ENCODE measurements at regions not wholly inside any gene's neighbourhood (a gene's known extent, or its start where the extent isn't known, plus 50 kb on each side); places are given as distances from the start of the nearest gene placed in this dataset.
A peak's percentile ranks its signal among the peaks of the same experiment; 100 is the strongest.
"Not testable (repeated sequence)": the region's sequence is repeated elsewhere in the genome, so short reads cannot be mapped to it uniquely, and the experiment has no call there.

DNA sequence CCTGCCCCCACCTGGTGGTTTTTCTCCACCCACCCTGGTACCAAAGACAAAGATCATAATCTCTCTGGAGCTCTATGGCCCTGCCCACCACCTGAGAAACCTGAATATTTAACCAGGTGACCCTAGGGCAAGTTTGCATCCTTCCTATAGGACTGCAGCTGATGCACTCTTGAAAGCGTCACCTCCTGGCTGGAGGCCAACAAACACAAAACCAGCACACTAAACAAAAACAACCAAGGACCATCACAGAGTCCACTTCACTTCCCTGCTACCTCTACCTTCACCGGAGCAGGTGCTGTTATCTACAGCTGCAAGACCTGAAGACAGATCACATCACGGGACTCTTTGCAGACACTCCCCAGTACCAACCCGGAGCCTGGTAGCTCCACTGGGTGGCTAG, 296.7 kb upstream of the FGF13 start:
- no peak overlapping the region for H3K9ac ChIP-seq (ENCODE audit: extremely low read depth, insufficient read length, low read length)
- H4K5ac ChIP-seq (ENCODE audit: insufficient read length, low read depth, low read length) = no peak overlapping the region
- H2BK5ac ChIP-seq (ENCODE audit: insufficient read length, low read length) = no peak overlapping the region
- no peak overlapping the region for H2AK5ac ChIP-seq (ENCODE audit: insufficient read length, low read length)
- H2BK20ac ChIP-seq (ENCODE audit: low read depth, low read length, poor library complexity, severe bottlenecking) = no peak overlapping the region
- no peaks in the 10 kb centered on the region for H3K27me3 ChIP-seq (ENCODE audit: insufficient read depth, low read length)
- no peak overlapping the region for H3T11ph ChIP-seq (ENCODE audit: low read length)
- no peak overlapping the region for H2BK120ac ChIP-seq (ENCODE audit: low read depth, low read length, poor library complexity, severe bottlenecking)
- no peak overlapping the region for H3K56ac ChIP-seq (ENCODE audit: insufficient read length, low read depth, low read length)
- TF ChIP-seq, protein P1, sequence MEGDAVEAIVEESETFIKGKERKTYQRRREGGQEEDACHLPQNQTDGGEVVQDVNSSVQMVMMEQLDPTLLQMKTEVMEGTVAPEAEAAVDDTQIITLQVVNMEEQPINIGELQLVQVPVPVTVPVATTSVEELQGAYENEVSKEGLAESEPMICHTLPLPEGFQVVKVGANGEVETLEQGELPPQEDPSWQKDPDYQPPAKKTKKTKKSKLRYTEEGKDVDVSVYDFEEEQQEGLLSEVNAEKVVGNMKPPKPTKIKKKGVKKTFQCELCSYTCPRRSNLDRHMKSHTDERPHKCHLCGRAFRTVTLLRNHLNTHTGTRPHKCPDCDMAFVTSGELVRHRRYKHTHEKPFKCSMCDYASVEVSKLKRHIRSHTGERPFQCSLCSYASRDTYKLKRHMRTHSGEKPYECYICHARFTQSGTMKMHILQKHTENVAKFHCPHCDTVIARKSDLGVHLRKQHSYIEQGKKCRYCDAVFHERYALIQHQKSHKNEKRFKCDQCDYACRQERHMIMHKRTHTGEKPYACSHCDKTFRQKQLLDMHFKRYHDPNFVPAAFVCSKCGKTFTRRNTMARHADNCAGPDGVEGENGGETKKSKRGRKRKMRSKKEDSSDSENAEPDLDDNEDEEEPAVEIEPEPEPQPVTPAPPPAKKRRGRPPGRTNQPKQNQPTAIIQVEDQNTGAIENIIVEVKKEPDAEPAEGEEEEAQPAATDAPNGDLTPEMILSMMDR (conservative IDR thresholded peaks at IDR 0.05) = no peak
- Mint-ChIP-seq H3K27ac (peak overlapping the region in 1 of 3 experiments; percentile 58; a peak in 3 of 7 replicates), H3K4me1 (peaks cover 8 to 11% of the 10 kb centered on the region in 2 experiments), H3K9me3 (peaks cover 12 to 62% of the 10 kb centered on the region in 2 experiments; a peak in 4 of 5 replicates), H3K36me3 (ENCODE audit: insufficient read depth in 1 of 3, low read depth in 3 of 3) (peaks cover 6 to 11% (median 10%) of the 10 kb centered on the region in 3 experiments; a peak in 5 of 7 replicates), H3K27me3 (ENCODE audit: low read depth) (no peaks in the 10 kb centered on the region), H3K4me3 (no peak overlapping the region)
- no peak overlapping the region for H2AFZ ChIP-seq (ENCODE audit: low read length)
- H4K91ac ChIP-seq (ENCODE audit: insufficient read length, low read depth, low read length) = no peak overlapping the region
- no peak overlapping the region for H2BK15ac ChIP-seq (ENCODE audit: low read depth, low read length)
- H3K79me2 ChIP-seq (ENCODE audit: insufficient read depth, low read length) = no peaks in the 10 kb centered on the region
- H3K23ac ChIP-seq (ENCODE audit: insufficient read length, low read depth, low read length) = no peak overlapping the region
- no peak overlapping the region for H3K18ac ChIP-seq (ENCODE audit: insufficient read length, low read depth, low read length)
- WGBS (ENCODE audit: extremely low coverage, insufficient read length, low lambda C conversion rate) = no CpG with 5 or more reads among the region's 4 CpGs
- no peaks in the 10 kb centered on the region for H4K20me1 ChIP-seq (ENCODE audit: control insufficient read depth, insufficient read depth, insufficient read length)
- DNase-seq = no peak
- no peak overlapping the region for H3K27ac ChIP-seq (ENCODE audit: insufficient read length, low read depth, low read length)
- no peaks in the 10 kb centered on the region for H3K23me2 ChIP-seq (ENCODE audit: insufficient read length, low read depth, low read length, poor library complexity, severe bottlenecking)
- H4K8ac ChIP-seq (replicated peaks; ENCODE audit: insufficient read length, low read depth, low read length) = no peak overlapping the region
- no peaks in the 10 kb centered on the region for H3K9me3 ChIP-seq (ENCODE audit: control insufficient read depth, low read depth, low read length)
- H3K14ac ChIP-seq (ENCODE audit: insufficient read depth, low read length) = no peak overlapping the region
- H3K4me2 ChIP-seq (ENCODE audit: insufficient read depth, insufficient read length, low read length) = no peak overlapping the region
- no peak overlapping the region for H2BK12ac ChIP-seq (ENCODE audit: insufficient read length, low read depth, low read length)
- no peak overlapping the region for H3K4ac ChIP-seq (ENCODE audit: low read depth, low read length)
- H3K79me1 ChIP-seq (ENCODE audit: insufficient read depth, low read depth, low read length, poor library complexity, severe bottlenecking) = no peaks in the 10 kb centered on the region
- H3K4me1 ChIP-seq (ENCODE audit: insufficient read depth, low read length) = no peaks in the 10 kb centered on the region

DNA sequence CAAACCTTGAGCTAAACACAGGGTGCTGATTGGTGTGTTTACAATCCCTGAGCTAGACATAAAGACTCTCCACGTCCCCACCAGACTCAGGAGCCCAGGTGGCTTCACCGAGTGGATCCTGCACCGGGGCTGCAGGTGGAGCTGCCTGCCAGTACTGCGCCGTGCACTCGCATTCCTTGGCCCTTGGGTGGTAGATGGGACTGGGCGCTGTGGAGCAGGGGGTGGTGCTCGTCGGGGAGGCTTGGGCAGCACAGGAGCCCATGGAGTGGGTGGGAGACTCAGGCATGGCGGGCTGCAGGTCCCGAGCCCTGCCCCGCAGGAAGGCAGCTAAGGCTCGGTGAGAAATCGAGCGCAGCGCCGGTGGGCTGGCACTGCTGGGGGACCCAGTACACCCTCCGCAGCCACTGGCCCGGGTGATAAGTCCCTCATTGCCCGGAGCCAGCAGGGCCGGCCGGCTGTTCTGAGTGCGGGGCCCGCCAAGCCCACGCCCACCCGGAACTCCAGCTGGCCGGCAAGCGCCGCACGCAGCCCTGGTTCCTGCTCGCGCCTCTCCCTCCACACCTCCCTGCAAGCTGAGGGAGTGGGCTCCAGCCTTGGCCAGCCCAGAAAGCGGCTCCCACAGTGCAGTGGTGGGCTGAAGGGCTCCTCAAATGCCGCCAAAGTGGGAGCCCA, 292.5 kb upstream of the FGF13 start:
- not testable (repeated sequence) for H3K9ac ChIP-seq (ENCODE audit: extremely low read depth, insufficient read length, low read length); H2AFZ ChIP-seq (ENCODE audit: low read length); H4K91ac ChIP-seq (ENCODE audit: insufficient read length, low read depth, low read length); DNase-seq; H3K4me1 ChIP-seq (ENCODE audit: insufficient read depth, low read length); H3K18ac ChIP-seq (ENCODE audit: insufficient read length, low read depth, low read length); H3T11ph ChIP-seq (ENCODE audit: low read length); H3K9me3 ChIP-seq (ENCODE audit: control insufficient read depth, low read depth, low read length); H4K5ac ChIP-seq (ENCODE audit: insufficient read length, low read depth, low read length); H3K27me3 Mint-ChIP-seq (ENCODE audit: low read depth); H3K4ac ChIP-seq (ENCODE audit: low read depth, low read length); H4K20me1 ChIP-seq (ENCODE audit: control insufficient read depth, insufficient read depth, insufficient read length); H3K23me2 ChIP-seq (ENCODE audit: insufficient read length, low read depth, low read length, poor library complexity, severe bottlenecking); H2BK5ac ChIP-seq (ENCODE audit: insufficient read length, low read length); H3K79me1 ChIP-seq (ENCODE audit: insufficient read depth, low read depth, low read length, poor library complexity, severe bottlenecking); H3K56ac ChIP-seq (ENCODE audit: insufficient read length, low read depth, low read length); H3K4me3 Mint-ChIP-seq; H2BK20ac ChIP-seq (ENCODE audit: low read depth, low read length, poor library complexity, severe bottlenecking); H3K4me2 ChIP-seq (ENCODE audit: insufficient read depth, insufficient read length, low read length); H2BK15ac ChIP-seq (ENCODE audit: low read depth, low read length); H2BK120ac ChIP-seq (ENCODE audit: low read depth, low read length, poor library complexity, severe bottlenecking); H2BK12ac ChIP-seq (ENCODE audit: insufficient read length, low read depth, low read length); H3K14ac ChIP-seq (ENCODE audit: insufficient read depth, low read length); H3K23ac ChIP-seq (ENCODE audit: insufficient read length, low read depth, low read length); H4K8ac ChIP-seq (replicated peaks; ENCODE audit: insufficient read length, low read depth, low read length); H3K27ac Mint-ChIP-seq; H3K27me3 ChIP-seq (ENCODE audit: insufficient read depth, low read length); H3K79me2 ChIP-seq (ENCODE audit: insufficient read depth, low read length); H2AK5ac ChIP-seq (ENCODE audit: insufficient read length, low read length); H3K27ac ChIP-seq (ENCODE audit: insufficient read length, low read depth, low read length); H3K36me3 Mint-ChIP-seq (ENCODE audit: insufficient read depth in 1 of 3, low read depth in 3 of 3)
- Mint-ChIP-seq H3K4me1 (peaks cover 8 to 11% of the 10 kb centered on the region in 2 experiments), H3K9me3 (peaks cover 9 to 52% of the 10 kb centered on the region in 2 experiments; a peak in 3 of 5 replicates)
- whole genome bisulfite sequencing (ENCODE audit: extremely low coverage, insufficient read length, low lambda C conversion rate) = no CpG with 5 or more reads among the region's 34 CpGs
